Small intestine (tissue), 7 donors: ENCODE measurements at regions not wholly inside any gene's neighbourhood (a gene's known extent, or its start where the extent isn't known, plus 50 kb on each side); places are given as distances from the start of the nearest gene placed in this dataset.
"Not testable (repeated sequence)": the region's sequence is repeated elsewhere in the genome, so short reads cannot be mapped to it uniquely, and the experiment has no call there.

Experiments used
- DNase-seq, 2 donors: peaks; one replicate each; pipeline versions ENCODE4 v3.0.0 to v3.0.0-alpha.2; 2013
- FAIRE-seq: peaks from 2 replicates; lab custom pipeline; 2012; peaks lifted over from hg19 to GRCh38; lab: Jason Lieb, UNC
- H3K27ac ChIP-seq, 3 donors: one replicate each; pipeline ENCODE4 v1.5.1; 2013; ENCODE audit warnings: low read length in 2 of 3, mild to moderate bottlenecking in 2 of 3, control low read depth in 1 of 3, inconsistent platforms in 1 of 3, low read depth in 1 of 3, moderate library complexity in 1 of 3
- H3K27me3 ChIP-seq, 3 donors: one replicate each; pipeline ENCODE4 v1.6.1; 2013; ENCODE audit warnings: low read length in 3 of 3, inconsistent platforms in 1 of 3; ENCODE audit not compliant: control insufficient read depth in 3 of 3, insufficient read depth in 3 of 3
- H3K36me3 ChIP-seq, 3 donors: one replicate each; pipeline ENCODE4 v1.6.1; 2013; ENCODE audit warnings: low read length in 3 of 3, inconsistent platforms in 1 of 3, low read depth in 1 of 3, mild to moderate bottlenecking in 1 of 3, moderate library complexity in 1 of 3; ENCODE audit not compliant: control insufficient read depth in 3 of 3, insufficient read depth in 2 of 3
- H3K4me1 ChIP-seq, 3 donors: one replicate each; pipeline ENCODE4 v1.6.1; 2013; ENCODE audit warnings: low read length in 2 of 3, inconsistent platforms in 1 of 3, low read depth in 1 of 3, mild to moderate bottlenecking in 1 of 3, moderate library complexity in 1 of 3; ENCODE audit not compliant: control insufficient read depth in 3 of 3, insufficient read depth in 2 of 3
- H3K4me3 ChIP-seq, 3 donors: one replicate each; pipeline ENCODE4 v1.5.1; 2013; ENCODE audit warnings: low read length in 3 of 3, control low read depth in 1 of 3, inconsistent platforms in 1 of 3, low read depth in 1 of 3, mild to moderate bottlenecking in 1 of 3, moderate library complexity in 1 of 3
- H3K9me3 ChIP-seq, 2 donors: one replicate each; pipeline ENCODE4 v1.6.1; 2013; ENCODE audit warnings: low read depth in 1 of 2, low read length in 1 of 2; ENCODE audit not compliant: control insufficient read depth in 2 of 2, insufficient read depth in 1 of 2
- whole genome bisulfite sequencing, 3 donors: extraction: QIAGEN DNeasy Blood & Tissue Kit; methylation state at CpG; one replicate each; pipeline ENCODE4 v1.1.7; 2013; 5-methylcytosine and 5-hydroxymethylcytosine counted together
- donor health status: healthy with polysubstance abuse.
- donor health status: control.
- donor health status: control.
- donor health status: Bipolar disorder and iron deficiency.
- donor health status: healthy.

DNA sequence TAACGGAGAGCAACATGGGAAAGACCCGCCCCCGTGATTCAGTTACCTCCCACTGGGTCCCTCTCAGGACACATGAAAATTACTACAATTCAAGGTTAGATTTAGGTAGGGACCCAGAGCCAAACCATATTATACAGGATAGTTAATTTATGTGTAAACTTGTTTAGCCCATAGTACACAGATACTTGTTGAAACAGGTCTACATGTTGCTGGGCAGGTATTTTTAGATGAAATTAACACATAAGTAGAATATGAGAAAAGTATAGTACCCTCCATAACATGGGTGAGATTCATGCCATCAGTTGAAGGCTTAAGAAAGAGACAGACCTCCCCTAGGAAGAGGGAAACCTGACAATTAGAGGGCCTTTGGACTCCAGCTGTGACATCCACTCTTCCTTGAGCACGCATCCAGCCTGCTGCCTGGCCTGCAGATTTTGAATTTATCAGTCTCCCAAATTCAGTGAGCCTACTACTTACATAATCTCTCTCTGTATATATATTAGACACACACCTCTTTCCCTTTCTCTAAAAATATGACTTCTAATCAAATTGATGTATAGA is 463.5 kb upstream of the NETO1 start:
- FAIRE-seq, result no peak
- H3K27me3 ChIP-seq, result no peaks in the 10 kb centered on the region
- DNase-seq, result no peak
- H3K4me3 ChIP-seq, result no peak overlapping the region
- no peaks in the 10 kb centered on the region for H3K4me1 ChIP-seq
- no peak overlapping the region for H3K27ac ChIP-seq
- no peaks in the 10 kb centered on the region for H3K36me3 ChIP-seq
- H3K9me3 ChIP-seq, result no peaks in the 10 kb centered on the region
- 77 to 90% (median 89%) methylated on average over 4 of the region's 4 CpGs for WGBS, 3 donors

DNA sequence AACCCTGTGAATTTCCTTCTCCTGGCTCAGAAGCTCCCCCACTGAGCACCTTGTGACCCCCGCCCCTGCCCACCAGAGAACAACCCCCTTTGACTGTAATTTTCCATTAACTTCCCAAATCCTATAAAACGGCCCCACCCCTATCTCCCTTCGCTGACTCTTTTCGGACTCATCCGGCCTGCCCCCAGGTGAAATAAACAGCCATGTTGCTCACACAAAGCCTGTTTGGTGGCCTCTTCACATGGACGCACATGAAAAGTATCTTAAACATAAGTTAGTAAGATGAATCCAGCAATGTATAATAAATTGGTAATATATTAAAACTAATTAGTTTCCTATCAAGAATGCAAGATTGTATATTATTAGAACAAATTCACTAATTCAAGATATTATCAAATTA is 462.3 kb upstream of the NETO1 start:
- not testable (repeated sequence) for FAIRE-seq, H3K9me3 ChIP-seq, DNase-seq, H3K4me1 ChIP-seq, H3K4me3 ChIP-seq, H3K27ac ChIP-seq, H3K27me3 ChIP-seq, H3K36me3 ChIP-seq
- 79 to 90% (median 90%) methylated on average over 6 of the region's 6 CpGs for WGBS, 3 donors

DNA sequence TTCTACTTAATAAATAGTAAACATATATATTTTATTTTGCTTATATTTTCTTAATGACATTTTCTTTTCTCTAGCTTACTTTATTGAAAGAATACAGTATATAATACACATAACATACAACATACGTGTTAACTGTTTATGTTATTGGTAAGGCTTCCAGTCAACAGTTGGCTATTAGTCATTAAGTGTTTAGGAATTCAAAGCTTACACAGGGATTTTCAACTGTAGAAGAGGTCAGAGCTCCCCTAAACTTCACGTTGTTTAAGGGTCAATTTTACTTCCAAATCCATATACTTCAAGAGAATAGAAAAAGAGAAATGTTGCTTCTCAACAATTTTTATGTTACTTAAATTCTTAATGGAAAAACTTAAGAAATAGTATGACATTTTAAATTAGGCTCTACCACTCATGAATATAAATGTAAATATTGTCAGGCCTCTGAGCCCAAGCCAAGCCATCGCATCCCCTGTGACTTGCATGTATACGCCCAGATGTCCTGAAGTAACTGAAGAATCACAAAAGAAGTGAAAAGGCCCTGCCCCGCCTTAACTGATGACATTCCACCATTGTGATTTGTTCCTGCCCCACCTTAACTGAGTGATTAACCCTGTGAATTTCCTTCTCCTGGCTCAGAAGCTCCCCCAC is 456.5 kb upstream of the NETO1 start:
- not testable (repeated sequence) for H3K27ac ChIP-seq, H3K9me3 ChIP-seq, H3K4me1 ChIP-seq, H3K36me3 ChIP-seq, H3K27me3 ChIP-seq, DNase-seq, H3K4me3 ChIP-seq, FAIRE-seq
- 70 to 78% (median 74%) methylated on average over 4 of the region's 5 CpGs for WGBS, 3 donors

DNA sequence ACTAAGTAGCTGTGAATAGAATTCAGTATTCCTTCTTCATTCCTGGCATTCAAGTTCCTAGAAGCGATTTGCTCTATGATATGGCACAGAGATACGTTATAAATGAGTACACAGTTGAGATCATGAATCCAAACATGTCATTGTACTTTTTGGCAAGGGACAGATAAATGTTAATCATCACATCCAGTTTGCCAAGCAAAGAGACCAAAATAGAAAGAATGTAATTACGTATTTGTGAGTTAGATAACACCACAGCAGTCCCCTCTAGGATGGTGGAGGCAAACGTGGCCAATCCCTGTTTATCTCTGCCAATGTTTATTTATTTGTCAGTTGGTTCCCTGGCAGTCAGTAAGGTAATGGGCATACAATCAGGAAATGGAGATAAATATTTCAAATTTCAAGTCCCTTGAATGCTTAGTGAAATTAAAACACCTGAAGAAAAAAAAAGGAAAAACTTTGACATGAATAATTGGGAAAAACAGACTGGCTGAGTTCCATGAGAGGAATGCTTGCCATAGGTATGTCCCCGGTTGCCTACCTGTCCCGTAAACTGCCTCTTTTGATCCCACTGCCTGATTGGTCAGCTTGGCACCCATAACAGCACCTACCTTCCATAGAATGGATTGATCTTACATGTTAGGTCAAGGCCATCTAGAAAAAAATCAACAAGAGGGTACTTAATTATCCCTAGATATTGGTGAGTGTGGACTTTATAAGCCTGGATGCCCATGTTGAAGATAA is 451.1 kb upstream of the NETO1 start:
- H3K27me3 ChIP-seq, result no peaks in the 10 kb centered on the region
- no peaks in the 10 kb centered on the region for H3K4me1 ChIP-seq
- no peaks in the 10 kb centered on the region for H3K36me3 ChIP-seq
- DNase-seq, result no peak
- 31 to 56% (median 33%) methylated on average over 6 of the region's 6 CpGs for WGBS, 3 donors
- no peak for FAIRE-seq
- no peaks in the 10 kb centered on the region for H3K9me3 ChIP-seq
- H3K27ac ChIP-seq, result no peak overlapping the region
- no peak overlapping the region for H3K4me3 ChIP-seq

DNA sequence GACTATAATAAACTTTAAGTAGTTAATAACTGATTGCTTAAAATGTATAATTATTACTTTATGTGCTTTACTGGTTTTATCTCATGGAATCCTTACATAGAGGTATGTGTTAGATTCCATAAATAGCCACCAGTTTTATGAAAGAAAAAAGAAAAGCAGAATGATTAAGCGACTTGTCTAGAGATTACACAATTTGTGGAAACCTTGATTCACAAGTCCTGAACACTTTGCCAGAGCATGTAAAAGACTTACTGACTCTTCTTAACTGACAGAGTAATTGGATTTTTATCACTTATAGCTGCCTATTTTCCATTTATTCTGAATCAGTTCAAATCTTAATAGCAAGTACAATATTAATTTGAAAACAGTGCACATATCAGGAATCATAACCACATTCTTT is 448.7 kb upstream of the NETO1 start:
- Histone ChIP-seq H3K4me3 (no peak overlapping the region), H3K9me3 (no peaks in the 10 kb centered on the region), H3K36me3 (no peaks in the 10 kb centered on the region), H3K27me3 (no peaks in the 10 kb centered on the region), H3K4me1 (no peaks in the 10 kb centered on the region), H3K27ac (no peak overlapping the region)
- FAIRE-seq, result no peak
- no peak for DNase-seq
- 27 to 87% (median 80%) methylated on average over 1 of the region's 1 CpG for WGBS, 3 donors

DNA sequence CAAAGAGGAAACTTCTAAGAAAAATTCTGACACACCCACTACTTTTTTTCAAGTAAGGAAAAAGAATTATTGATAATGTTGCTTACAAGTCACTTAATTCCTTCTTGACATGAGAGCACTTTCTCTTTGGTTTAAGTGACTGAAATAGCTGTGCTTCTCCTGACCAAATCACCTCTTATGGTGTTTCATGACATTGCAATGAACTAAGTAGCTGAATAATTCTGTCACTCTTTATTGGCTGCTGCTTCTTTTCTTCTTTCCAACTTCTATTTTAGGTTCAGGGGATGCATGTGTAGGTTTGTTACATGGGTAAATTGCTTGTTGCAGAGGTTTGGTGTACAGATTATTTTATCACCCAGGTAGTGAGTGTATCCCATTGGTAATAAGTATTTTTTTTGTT is 447.6 kb upstream of the NETO1 start:
- H3K9me3 ChIP-seq, result no peaks in the 10 kb centered on the region
- H3K4me3 ChIP-seq, result no peak overlapping the region
- no peaks in the 10 kb centered on the region for H3K4me1 ChIP-seq
- H3K27me3 ChIP-seq, result no peaks in the 10 kb centered on the region
- no peak overlapping the region for H3K27ac ChIP-seq
- DNase-seq, result no peak
- FAIRE-seq, result no peak
- H3K36me3 ChIP-seq, result no peaks in the 10 kb centered on the region

DNA sequence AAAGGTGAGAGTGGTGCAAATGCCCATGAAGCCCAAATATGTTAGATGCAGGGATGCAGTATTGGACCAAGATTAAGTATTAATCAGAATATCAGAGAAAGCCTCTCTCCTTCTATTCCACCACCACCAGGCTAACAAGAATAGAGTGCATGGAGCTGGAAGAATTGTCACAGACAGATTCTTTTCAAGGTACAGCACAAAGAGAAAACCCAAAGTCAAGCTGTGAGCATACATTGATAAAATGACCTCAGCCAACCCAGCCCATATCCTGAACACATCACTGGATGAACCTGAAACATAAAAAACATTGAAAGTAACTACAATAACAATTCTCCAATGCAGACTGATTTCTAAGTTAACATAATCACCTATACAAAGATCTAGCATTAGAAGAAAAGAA is 445.7 kb upstream of the NETO1 start:
- FAIRE-seq, result no peak
- Histone ChIP-seq H3K36me3 (no peaks in the 10 kb centered on the region), H3K27me3 (no peaks in the 10 kb centered on the region), H3K9me3 (no peaks in the 10 kb centered on the region), H3K4me1 (no peaks in the 10 kb centered on the region), H3K27ac (no peak overlapping the region), H3K4me3 (no peak overlapping the region)
- no peak for DNase-seq

DNA sequence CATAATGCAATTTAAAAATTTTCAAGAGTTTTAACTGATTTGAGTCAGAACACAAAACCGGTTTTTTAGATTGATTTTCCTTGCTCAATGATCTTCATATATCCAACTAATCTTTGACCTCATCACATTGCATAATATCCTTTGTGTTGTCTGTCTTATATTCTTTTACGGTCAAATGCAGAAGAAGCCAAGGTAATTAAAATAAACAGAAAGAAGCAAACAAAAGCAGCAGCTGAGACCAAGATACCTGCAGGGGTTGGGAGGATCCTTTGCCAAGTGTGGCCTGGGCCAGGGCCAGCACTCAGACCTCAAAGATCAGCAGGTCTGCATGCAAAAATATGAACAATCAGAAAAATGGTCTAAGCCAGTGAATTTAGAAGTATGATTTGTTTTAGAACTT is 428.9 kb upstream of the NETO1 start:
- Histone ChIP-seq H3K4me1 (no peaks in the 10 kb centered on the region), H3K36me3 (no peaks in the 10 kb centered on the region), H3K9me3 (no peaks in the 10 kb centered on the region), H3K27ac (no peak overlapping the region), H3K27me3 (no peaks in the 10 kb centered on the region), H3K4me3 (no peak overlapping the region)
- WGBS, 3 donors, result 24 to 70% (median 35%) methylated on average over 2 of the region's 2 CpGs
- FAIRE-seq (no peak), DNase-seq (no peak)
